GM12892 (cell line): ENCODE measurements at regions not wholly inside any gene's neighbourhood (a gene's known extent, or its start where the extent isn't known, plus 50 kb on each side); places are given as distances from the start of the nearest gene placed in this dataset.

Experiments
- DNase-seq: peaks from one replicate; pipeline ENCODE4 v3.0.0; 2011; ENCODE audit not compliant: insufficient read length
- FAIRE-seq: peaks from 2 replicates; lab custom pipeline; 2011; peaks lifted over from hg19 to GRCh38; lab: Jason Lieb, UNC
- POLR2A ChIP-seq: IDR thresholded peaks from 2 replicates; pipeline ENCODE4 v1.6.1; 2011; ENCODE audit warnings: low read depth, low read length, control low read depth
- POLR2AphosphoS5 ChIP-seq: IDR thresholded peaks from 2 replicates; pipeline ENCODE4 v1.6.1; 2011; ENCODE audit warnings: low read depth, low read length, control low read depth
- TAF1 ChIP-seq: IDR thresholded peaks from 2 replicates; pipeline ENCODE4 v1.6.1; 2011; ENCODE audit warnings: low read depth, mild to moderate bottlenecking, control low read depth, low read length, borderline replicate concordance

DNA sequence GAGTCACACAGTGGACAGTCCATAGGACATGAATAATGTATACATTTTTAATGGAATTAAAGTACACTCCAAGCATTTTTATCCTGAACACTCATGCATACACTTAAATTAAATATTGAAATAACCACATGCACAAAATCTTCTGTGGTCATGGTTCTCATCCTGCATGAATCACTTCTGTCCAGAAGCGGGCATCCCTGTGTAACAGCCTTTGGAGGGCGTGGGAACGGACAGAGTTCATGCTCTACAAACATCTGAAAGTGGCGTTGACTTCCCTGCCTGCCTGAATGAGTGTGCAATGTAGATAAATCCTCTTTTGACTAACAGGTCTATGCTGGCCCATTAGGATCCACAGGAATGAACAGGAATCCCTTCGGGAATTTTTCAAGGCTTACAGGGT, 780.2 kb downstream of the BRD1 start:
- TF ChIP-seq POLR2A, result no peak
- FAIRE-seq, result no peak
- DNase-seq, result no peak

DNA sequence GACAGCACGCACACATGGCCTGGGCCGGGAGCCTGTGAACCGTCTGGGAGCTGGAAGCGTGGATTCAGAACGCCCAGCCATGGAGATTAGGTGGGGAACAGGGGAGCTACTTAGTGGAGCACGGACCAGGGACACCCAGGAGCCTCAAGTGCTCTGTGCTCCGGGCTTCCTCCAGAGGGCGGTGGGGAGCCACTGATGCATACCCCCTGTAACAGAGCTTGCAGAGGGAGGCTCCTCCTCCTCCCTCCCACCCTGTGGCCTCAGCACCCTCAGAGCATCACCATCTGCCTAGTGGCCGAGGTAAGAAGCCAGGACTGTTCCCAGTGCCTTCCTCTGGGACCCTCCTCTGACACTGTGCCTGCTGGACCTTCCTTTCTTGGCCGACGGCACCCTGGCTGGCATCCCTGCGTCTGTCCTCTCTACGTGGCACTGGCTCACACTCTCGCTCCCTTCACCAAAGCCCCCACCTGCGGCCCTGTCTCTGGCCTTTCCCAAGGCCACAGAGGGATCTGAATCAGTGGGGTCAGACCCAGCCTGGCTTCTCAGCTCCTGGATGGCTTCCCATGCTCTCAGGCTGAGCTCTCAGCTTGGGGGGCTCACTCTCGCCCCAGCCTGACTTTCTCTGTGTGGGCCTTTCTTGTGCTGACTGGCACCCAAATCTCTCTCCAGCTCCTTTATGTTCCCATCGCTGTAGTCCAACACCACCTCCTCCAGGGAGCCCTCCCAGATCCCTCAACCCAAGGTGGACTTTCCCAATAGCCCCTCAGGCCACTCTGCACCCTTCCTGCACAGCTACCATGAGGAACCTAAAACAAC, 780.9 kb downstream of the BRD1 start:
- TF ChIP-seq POLR2A (no peak), TAF1 (no peak)
- DNase-seq (no peak), FAIRE-seq (no peak)

DNA sequence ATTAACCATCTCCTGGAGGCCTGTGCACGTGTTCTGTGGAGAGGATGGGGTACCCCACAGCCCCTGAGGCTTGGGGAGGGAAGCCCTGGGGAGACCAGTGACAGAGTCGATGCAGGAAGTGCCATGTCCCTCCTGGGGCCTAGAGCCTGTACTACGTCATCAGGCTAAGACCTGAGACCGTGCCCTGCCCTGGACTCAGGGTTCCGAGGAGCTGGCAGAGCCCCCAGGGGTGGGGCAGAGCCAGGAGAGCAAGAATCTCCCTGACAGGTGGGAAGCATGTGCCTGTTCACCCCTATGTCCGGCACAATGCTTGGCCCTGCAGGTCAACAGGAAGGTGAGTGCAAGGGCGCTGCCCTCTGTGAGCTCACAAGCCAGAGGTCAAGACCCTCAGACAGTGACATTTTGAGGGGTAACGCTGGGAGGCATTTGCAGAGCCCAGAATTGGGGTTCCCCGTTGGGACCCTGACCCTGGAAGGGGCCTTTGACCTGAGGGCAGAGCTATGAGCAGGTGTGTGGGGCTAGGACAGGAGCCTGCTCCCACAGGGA, 781.6 kb downstream of the BRD1 start:
- DNase-seq (no peak), FAIRE-seq (no peak)

DNA sequence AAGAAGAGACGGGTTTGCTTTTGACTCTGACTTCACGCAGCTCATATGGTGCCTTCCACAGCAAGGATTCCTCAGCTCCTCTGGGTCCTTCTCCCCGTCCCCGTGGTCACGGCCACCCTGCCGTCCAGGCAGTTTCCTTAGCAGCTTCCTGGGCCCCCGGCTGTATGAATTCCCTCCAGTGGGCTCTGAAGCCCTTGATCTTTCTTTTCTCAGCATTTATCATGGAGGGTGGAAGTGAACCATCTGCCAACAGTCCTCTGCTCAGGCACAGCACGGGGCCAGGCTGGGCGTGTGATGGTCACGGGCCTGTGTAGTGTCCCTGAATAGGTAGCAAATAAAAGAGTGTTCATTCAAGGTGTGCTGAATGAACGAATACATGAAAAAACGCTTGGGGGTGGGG, 782.4 kb downstream of the BRD1 start:
- TF ChIP-seq POLR2A (no peak), POLR2AphosphoS5 (no peak), TAF1 (no peak)
- no peak for FAIRE-seq
- no peak for DNase-seq

More for the DNA sequence above, 781.6 kb downstream of the BRD1 start:
- TF ChIP-seq POLR2A, result no peak
- TF ChIP-seq POLR2AphosphoS5, result no peak
- TF ChIP-seq TAF1, result no peak

DNA sequence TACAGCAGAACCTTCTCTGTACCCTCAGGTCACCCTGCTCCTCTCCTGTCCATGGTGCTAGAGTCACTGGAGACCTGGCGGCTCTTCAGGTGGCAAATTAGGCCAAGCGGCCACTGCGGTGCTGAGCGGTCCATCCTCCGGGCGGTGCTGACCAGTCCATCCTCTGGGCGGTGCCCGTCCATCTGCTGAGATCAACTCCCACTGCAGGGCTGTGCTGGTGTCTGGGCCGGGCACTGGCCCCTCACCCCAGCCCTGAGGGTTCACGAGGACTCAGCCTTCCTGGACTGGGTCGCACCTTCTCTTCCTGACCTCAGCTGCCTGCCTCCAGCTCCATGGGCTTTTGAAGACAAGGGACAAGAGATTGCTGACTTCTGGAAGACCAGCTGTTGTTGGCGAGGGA, 782.9 kb downstream of the BRD1 start:
- DNase-seq, result no peak
- FAIRE-seq, result no peak
- TF ChIP-seq POLR2AphosphoS5 (no peak), POLR2A (no peak), TAF1 (no peak)

DNA sequence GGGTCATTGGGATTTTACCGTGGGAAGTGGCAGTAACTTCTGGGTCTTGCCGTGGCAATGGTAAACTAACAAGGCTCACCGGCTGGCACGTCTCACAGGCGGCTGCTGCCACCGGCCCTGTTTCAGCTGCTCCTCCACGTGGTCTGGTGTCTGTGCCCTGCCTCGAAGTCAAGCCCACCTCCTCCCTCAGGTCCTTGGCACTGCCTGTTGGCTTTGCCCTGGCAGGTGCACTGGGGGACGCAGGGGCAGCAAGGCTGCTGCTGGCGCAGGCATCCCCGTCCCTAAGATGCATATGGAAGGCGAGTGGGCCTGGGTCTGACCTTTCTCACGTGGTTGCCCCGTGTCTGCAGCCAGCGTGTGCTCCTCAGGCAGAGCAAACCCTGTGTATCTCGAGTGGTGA, 783.6 kb downstream of the BRD1 start:
- no peak for TF ChIP-seq POLR2A
- no peak for TF ChIP-seq TAF1
- TF ChIP-seq POLR2AphosphoS5, result no peak
- DNase-seq (no peak), FAIRE-seq (no peak)

DNA sequence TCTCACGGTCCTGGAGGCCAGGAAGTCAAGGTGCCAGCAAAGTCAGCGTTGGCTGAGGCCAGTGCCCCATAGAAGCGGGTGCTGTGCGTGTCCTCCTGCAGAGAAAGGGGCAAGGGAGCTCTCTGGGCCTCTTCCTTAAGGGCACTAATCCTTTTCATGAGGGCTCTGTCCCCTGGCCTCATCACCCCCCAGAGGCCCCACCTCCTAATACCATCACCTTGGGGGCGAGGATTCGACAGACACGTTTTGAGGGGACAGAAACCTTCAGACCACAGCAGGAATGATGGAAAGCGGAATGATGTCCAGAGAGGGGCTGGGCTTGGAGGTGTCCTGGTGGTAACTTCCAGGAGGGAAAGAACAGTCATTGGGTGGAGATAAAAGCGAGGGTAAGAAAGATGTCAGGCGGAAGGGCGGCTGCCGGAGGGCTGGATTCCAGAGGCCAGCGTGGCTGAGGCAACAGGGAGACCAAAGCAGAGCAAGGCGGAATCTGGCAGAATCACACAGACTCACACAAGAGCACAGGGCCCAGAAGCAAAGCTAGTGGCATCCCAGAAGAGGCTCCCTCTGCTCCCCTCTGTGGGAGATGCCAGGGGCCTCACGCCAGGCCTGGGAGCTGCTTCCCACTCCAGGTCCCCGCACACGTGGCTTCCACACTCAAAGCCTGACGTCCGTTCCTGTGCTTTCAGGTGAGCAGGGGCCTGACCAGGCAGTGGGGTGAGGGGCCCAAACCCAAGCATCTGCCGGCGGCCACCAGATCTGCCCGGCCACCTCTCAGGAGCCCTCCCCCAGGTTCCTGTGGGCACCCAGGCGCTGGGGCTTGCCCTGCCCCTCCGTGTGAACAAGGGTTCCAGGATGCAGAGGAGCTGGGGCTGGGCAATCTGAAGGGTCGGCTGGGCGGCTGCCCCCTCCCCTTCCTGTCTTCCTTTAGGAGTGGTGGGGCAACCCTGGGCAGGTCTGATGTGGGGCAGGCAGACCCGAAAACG, 784.5 kb downstream of the BRD1 start:
- FAIRE-seq (no peak), DNase-seq (no peak)
- TF ChIP-seq POLR2A, result no peak
- no peak for TF ChIP-seq TAF1
- TF ChIP-seq POLR2AphosphoS5, result no peak

DNA sequence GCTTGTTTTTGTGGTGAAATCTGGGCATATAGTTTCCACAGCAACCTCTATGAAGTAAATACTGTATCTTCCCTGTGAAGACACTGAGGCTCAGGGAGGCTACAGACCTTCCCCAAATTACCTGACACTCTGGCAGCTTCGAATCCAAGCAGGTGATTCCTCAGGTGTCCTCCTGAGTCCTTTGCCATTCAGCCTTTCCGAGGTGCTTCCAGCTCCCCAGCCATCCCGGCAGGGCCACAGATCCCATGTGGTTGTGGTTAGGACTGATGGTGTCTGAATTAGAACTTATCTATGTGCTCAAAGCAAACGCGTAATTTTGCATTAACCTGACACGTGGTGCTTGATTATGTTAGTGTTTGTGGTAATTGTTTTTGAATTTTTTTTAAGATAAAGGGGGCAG, 785.6 kb downstream of the BRD1 start:
- no peak for DNase-seq
- TF ChIP-seq POLR2A (no peak), POLR2AphosphoS5 (no peak), TAF1 (no peak)
- no peak for FAIRE-seq

DNA sequence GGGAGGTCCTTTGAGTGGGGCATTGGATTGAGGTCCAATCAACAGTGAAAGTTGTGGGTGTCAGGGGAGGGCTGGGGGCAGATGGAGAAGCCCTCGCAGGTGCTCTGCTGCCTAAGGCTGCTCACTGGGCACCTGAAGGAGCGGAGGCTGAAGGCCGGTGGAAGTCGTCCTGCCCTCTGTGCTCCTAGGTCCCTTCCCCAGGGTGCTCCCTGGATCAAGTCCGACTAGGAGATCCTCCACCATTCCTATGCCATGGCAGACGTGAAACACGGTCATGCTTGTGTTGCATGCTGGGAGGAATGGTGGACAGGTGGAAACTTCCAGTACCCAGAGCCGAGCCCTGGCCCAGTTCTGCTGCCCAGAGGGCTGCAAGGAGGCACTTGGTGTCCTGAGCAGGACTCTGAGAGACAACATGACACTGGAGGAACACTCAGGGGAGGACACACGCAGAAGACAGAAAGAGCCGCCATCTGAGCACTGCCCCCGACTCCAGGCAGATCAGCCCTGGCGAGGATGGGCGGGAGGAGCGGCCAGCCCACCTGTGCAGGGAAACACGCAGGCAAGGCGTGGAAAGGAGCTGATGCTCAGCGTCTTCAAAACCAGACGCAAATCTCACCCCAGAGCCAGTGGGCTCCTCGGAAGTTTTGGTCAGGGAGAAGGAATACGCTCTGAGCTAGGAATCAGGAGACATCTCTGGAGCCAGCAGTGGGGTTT, 786.8 kb downstream of the BRD1 start:
- no peak for FAIRE-seq
- no peak for TF ChIP-seq TAF1
- no peak for DNase-seq

DNA sequence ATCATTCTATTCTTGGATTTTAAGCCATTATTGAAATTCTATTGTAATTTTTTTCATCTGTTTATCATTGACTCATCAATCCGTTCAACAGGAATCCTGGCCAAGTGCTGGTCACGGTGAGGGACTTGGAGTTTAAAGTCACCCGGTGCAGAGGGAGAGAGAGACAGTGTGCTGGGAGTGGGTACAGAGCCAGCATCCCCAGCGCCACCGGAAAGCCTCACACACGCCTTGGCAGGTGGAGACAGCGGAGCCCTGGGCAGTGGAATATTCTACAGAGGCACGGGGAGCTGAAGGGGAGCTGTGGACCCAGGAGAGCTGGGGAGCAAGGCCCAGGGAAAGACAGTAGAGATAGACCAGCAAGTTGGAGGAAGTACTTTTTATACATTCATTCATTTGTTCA, 787.6 kb downstream of the BRD1 start:
- FAIRE-seq (no peak), DNase-seq (no peak)
- TF ChIP-seq POLR2AphosphoS5, result no peak
- TF ChIP-seq POLR2A, result no peak
- TF ChIP-seq TAF1, result no peak

DNA sequence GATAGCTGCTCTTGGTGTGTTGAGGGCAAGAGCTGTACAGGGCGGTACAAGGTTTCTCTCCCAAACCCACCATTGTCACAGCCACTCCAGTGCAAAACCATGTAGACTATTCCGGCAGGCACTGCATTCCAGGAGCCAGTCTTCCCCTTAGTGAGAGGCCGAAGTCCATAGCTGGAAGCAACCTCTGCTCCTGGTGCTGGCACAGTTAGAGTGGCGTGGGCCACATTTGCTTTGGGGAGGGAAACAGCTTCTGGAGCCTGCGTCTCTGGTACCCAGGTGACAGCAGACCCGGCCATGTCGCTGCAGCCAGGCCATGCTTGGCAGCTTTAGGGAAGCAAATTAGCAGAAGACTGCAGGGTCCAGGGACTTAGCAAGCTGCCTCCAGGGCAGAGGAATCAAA, 788.0 kb downstream of the BRD1 start:
- FAIRE-seq (no peak), DNase-seq (no peak)
- TF ChIP-seq TAF1, result no peak
- no peak for TF ChIP-seq POLR2A
- no peak for TF ChIP-seq POLR2AphosphoS5
